Small intestine (tissue), 7 donors: ENCODE measurements at regions not wholly inside any gene's neighbourhood (a gene's known extent, or its start where the extent isn't known, plus 50 kb on each side); places are given as distances from the start of the nearest gene placed in this dataset.
"Not testable (repeated sequence)": the region's sequence is repeated elsewhere in the genome, so short reads cannot be mapped to it uniquely, and the experiment has no call there.

Experiments
- DNase-seq, 2 donors: peaks; one replicate each; pipeline versions ENCODE4 v3.0.0 to v3.0.0-alpha.2; 2013
- FAIRE-seq: peaks from 2 replicates; lab custom pipeline; 2012; peaks lifted over from hg19 to GRCh38; lab: Jason Lieb, UNC
- H3K27ac ChIP-seq, 3 donors: one replicate each; pipeline ENCODE4 v1.5.1; 2013; ENCODE audit warnings: low read length in 2 of 3, mild to moderate bottlenecking in 2 of 3, control low read depth in 1 of 3, inconsistent platforms in 1 of 3, low read depth in 1 of 3, moderate library complexity in 1 of 3
- H3K27me3 ChIP-seq, 3 donors: one replicate each; pipeline ENCODE4 v1.6.1; 2013; ENCODE audit warnings: low read length in 3 of 3, inconsistent platforms in 1 of 3; ENCODE audit not compliant: control insufficient read depth in 3 of 3, insufficient read depth in 3 of 3
- H3K36me3 ChIP-seq, 3 donors: one replicate each; pipeline ENCODE4 v1.6.1; 2013; ENCODE audit warnings: low read length in 3 of 3, inconsistent platforms in 1 of 3, low read depth in 1 of 3, mild to moderate bottlenecking in 1 of 3, moderate library complexity in 1 of 3; ENCODE audit not compliant: control insufficient read depth in 3 of 3, insufficient read depth in 2 of 3
- H3K4me1 ChIP-seq, 3 donors: one replicate each; pipeline ENCODE4 v1.6.1; 2013; ENCODE audit warnings: low read length in 2 of 3, inconsistent platforms in 1 of 3, low read depth in 1 of 3, mild to moderate bottlenecking in 1 of 3, moderate library complexity in 1 of 3; ENCODE audit not compliant: control insufficient read depth in 3 of 3, insufficient read depth in 2 of 3
- H3K4me3 ChIP-seq, 3 donors: one replicate each; pipeline ENCODE4 v1.5.1; 2013; ENCODE audit warnings: low read length in 3 of 3, control low read depth in 1 of 3, inconsistent platforms in 1 of 3, low read depth in 1 of 3, mild to moderate bottlenecking in 1 of 3, moderate library complexity in 1 of 3
- H3K9me3 ChIP-seq, 2 donors: one replicate each; pipeline ENCODE4 v1.6.1; 2013; ENCODE audit warnings: low read depth in 1 of 2, low read length in 1 of 2; ENCODE audit not compliant: control insufficient read depth in 2 of 2, insufficient read depth in 1 of 2
- WGBS, 3 donors: extraction: QIAGEN DNeasy Blood & Tissue Kit; methylation state at CpG; one replicate each; pipeline ENCODE4 v1.1.7; 2013; 5-methylcytosine and 5-hydroxymethylcytosine counted together
- donor health status: healthy with polysubstance abuse.
- donor health status: control.
- donor health status: control.
- donor health status: Bipolar disorder and iron deficiency.
- donor health status: healthy.

GRCh38 chr7:55261386-55261770, 103.8 kb upstream of the LANCL2 start:
- 45 to 69% (median 60%) methylated on average over 1 of the region's 1 CpG for WGBS, 3 donors
- Histone ChIP-seq H3K36me3 (no peaks in the 10 kb centered on the region), H3K27me3 (no peaks in the 10 kb centered on the region), H3K9me3 (no peaks in the 10 kb centered on the region), H3K4me1 (no peaks in the 10 kb centered on the region), H3K27ac (no peak overlapping the region), H3K4me3 (no peak overlapping the region)
- DNase-seq (no peak), FAIRE-seq (no peak)

GRCh38 chr7:55265328-55265727, 99.8 kb upstream of the LANCL2 start:
- WGBS, 3 donors: 85 to 91% (median 87%) methylated on average over 8 of the region's 8 CpGs
- H3K4me3 ChIP-seq, H3K27me3 ChIP-seq, DNase-seq, H3K4me1 ChIP-seq, H3K27ac ChIP-seq, H3K36me3 ChIP-seq, H3K9me3 ChIP-seq, FAIRE-seq: not testable (repeated sequence)

- no peak for DNase-seq
- WGBS, 3 donors: 65 to 69% (median 67%) methylated on average over 8 of the region's 8 CpGs
Observed at GRCh38 chr7:55265836-55266642, 99.1 kb upstream of the LANCL2 start.

GRCh38 chr7:55271069-55271626, 94.0 kb upstream of the LANCL2 start:
- Histone ChIP-seq H3K27me3 (no peaks in the 10 kb centered on the region), H3K36me3 (no peaks in the 10 kb centered on the region), H3K27ac (no peak overlapping the region), H3K4me1 (no peaks in the 10 kb centered on the region), H3K9me3 (no peaks in the 10 kb centered on the region), H3K4me3 (no peak overlapping the region)
- FAIRE-seq: no peak
- 53 to 62% (median 57%) methylated on average over 8 of the region's 8 CpGs for WGBS, 3 donors
- DNase-seq: no peak

More at GRCh38 chr7:55265836-55266642, 99.1 kb upstream of the LANCL2 start:
- FAIRE-seq: no peak
- no peaks in the 10 kb centered on the region for H3K36me3 ChIP-seq
- no peaks in the 10 kb centered on the region for H3K9me3 ChIP-seq
- no peaks in the 10 kb centered on the region for H3K4me1 ChIP-seq
- no peaks in the 10 kb centered on the region for H3K27me3 ChIP-seq
- H3K4me3 ChIP-seq: no peak overlapping the region
- H3K27ac ChIP-seq: no peak overlapping the region

- H3K4me3 ChIP-seq: no peak overlapping the region
- H3K9me3 ChIP-seq: no peaks in the 10 kb centered on the region
- no peaks in the 10 kb centered on the region for H3K27me3 ChIP-seq
- no peaks in the 10 kb centered on the region for H3K36me3 ChIP-seq
- FAIRE-seq: no peak
- WGBS, 3 donors: 68 to 80% (median 78%) methylated on average over 7 of the region's 7 CpGs
- no peaks in the 10 kb centered on the region for H3K4me1 ChIP-seq
- H3K27ac ChIP-seq: no peak overlapping the region
- no peak for DNase-seq
Observed at GRCh38 chr7:55271661-55272060, 93.5 kb upstream of the LANCL2 start.

- H3K4me3 ChIP-seq: no peak overlapping the region
- 50 to 55% (median 55%) methylated on average over 4 of the region's 4 CpGs for WGBS, 3 donors
- FAIRE-seq (no peak), DNase-seq (no peak)
- no peak overlapping the region for H3K27ac ChIP-seq
- no peaks in the 10 kb centered on the region for H3K4me1 ChIP-seq
- H3K36me3 ChIP-seq: no peaks in the 10 kb centered on the region
- no peaks in the 10 kb centered on the region for H3K27me3 ChIP-seq
- H3K9me3 ChIP-seq: no peaks in the 10 kb centered on the region
Observed at GRCh38 chr7:55272328-55272727, 92.8 kb upstream of the LANCL2 start.

GRCh38 chr7:55273186-55273980, 91.8 kb upstream of the LANCL2 start:
- DNase-seq (no peak), FAIRE-seq (no peak)
- Histone ChIP-seq H3K27me3 (no peaks in the 10 kb centered on the region), H3K4me3 (no peak overlapping the region), H3K36me3 (no peaks in the 10 kb centered on the region), H3K4me1 (no peaks in the 10 kb centered on the region), H3K9me3 (no peaks in the 10 kb centered on the region), H3K27ac (no peak overlapping the region)
- WGBS, 3 donors: 75 to 84% (median 78%) methylated on average over 14 of the region's 14 CpGs

GRCh38 chr7:55274156-55274555, 91.0 kb upstream of the LANCL2 start:
- Histone ChIP-seq H3K9me3 (no peaks in the 10 kb centered on the region), H3K27me3 (no peaks in the 10 kb centered on the region), H3K36me3 (no peaks in the 10 kb centered on the region), H3K27ac (no peak overlapping the region), H3K4me3 (no peak overlapping the region), H3K4me1 (no peaks in the 10 kb centered on the region)
- no peak for DNase-seq
- no peak for FAIRE-seq
- WGBS, 3 donors: 71 to 77% (median 73%) methylated on average over 6 of the region's 6 CpGs
